GM19043 (cell line): ENCODE measurements at regions not wholly inside any gene's neighbourhood (a gene's known extent, or its start where the extent isn't known, plus 50 kb on each side); places are given as distances from the start of the nearest gene placed in this dataset.
A peak's percentile ranks its signal among the peaks of the same experiment; 100 is the strongest.

Source experiments
- ATAC-seq: cut with Tn5 transposase; IDR thresholded peaks from one replicate; pipeline ENCODE4 v1.9.1; 2021; ENCODE audit warnings: low read depth; ENCODE audit not compliant: unreplicated experiment

DNA sequence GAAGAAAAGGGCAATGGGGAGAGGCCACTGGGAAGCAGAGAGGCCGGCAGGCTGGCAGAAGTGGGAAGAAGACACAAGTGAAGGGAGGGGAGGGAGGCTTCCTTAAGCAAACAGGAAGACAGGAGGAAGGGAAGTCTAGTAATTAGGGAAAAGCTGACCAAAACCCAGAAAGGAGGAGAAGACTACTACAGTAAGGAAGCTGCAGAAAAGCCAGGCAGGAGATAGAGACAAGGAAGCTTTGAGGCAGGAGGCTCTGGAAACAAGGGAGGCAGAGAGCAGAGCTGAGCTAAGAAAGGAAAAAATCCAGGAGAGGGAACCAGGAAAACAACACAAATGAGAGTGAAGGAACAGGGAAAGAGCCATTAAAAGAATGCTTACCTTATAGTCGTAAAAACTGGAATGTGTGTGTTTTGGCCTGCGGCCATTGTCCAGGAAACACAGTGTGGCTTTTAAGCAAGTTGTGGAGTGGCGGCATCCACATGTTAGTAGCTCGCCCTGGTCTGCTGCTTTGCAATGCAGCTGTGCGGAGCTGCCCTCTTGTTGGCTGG, 317.1 kb upstream of the CLINT1 start:
- ATAC-seq: no peak

DNA sequence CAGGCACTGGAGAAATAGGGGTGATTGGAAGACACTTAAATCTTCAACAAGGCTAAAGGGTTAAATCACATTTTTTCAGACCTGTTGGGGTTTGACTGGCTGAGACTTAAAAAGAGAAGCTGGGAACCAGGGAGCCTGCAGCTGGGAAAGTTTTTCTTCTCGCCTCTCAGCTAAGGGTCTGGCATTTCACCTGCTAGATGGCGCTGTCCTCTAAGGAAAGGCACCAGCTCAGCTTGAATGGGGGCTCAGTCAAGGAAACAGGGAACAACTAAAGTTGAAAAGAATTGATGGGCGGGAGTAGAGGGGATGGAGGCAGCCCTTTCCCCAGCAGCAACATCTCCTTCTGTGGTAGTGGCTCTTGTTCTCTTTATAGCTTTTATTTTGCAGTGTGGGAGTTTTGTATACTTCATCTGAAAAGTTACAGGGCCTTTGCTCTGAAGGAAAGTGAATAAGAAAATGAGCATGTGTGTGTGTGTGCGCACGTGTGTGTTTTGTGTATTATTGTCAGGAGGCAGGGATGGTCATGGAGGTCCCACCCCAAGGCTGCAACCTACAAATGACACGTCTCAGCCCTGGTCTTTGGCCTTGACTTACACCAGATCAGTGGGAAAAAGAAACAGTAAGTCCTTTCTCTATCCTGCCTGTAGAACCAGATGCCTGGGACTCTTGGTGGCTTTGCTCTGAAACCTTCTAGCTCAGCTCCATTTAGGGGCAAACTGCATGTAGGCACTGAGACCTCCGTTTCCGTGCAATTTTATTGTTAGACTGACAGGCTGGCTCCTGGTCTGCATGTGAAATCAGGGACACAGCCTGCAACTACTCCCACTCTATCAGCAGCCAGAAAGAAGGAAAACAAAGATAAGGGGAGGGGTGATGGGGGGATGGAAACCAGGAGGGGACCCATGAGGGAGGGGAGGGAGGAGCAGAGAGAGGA, 316.2 kb upstream of the CLINT1 start:
- ATAC-seq: peak; percentile 74

DNA sequence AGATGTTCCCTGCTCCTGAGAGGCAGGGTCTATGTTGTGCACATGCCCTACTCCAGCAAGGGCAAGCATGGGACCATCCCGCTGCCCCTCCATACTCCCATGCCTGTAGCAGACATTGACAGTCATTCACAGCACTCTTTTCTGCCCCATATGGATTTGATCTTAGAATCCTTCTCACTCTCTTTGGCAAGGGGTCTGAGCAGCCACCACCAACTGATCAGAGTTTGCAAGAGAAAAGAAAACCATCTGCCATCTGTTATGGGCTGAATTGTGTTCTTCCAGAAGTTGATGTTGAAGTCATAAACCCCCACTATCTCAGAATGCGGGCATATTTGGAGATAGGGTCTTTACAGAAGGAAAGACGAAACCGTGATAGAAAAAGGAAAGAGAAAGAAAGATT, 315.1 kb upstream of the CLINT1 start:
- ATAC-seq: no peak

DNA sequence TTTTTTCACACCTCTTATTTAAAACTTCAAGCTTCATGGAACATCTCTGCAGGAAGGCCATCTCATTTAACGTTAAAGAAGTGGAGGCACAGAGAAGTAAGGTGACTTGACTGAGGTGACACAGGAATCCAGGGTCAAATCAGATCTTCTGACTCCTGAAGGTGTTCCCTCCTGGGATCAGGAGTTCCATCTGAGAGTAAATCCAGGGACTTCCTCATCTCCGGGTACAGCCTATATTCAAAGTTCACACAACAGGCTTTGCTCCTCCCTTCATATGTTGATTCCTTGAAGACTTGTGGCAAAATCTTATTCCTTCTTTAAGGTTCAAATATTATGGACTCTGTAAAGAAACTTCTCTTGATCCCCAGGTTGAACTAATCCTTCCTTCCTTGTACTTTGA, 313.1 kb upstream of the CLINT1 start:
- ATAC-seq: no peak

DNA sequence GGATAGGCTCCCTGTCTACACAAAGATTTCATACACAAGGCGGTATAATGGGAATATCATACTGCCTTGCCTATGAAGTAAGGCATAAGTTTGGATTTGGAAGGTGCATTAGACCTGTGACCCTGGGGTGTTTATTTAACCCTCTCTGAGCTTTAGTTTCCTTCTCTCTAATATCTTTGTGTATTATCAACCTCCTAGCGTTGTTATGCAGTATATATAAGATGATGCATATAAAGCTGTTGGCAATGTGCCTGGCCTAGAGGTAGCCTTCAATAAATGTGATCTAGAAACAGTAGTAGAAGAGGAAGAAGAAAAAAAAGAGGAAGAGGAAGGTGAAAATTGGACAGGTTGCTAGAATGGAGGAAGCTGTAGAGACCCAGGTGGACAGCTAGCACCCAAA, 311.6 kb upstream of the CLINT1 start:
- ATAC-seq: no peak

DNA sequence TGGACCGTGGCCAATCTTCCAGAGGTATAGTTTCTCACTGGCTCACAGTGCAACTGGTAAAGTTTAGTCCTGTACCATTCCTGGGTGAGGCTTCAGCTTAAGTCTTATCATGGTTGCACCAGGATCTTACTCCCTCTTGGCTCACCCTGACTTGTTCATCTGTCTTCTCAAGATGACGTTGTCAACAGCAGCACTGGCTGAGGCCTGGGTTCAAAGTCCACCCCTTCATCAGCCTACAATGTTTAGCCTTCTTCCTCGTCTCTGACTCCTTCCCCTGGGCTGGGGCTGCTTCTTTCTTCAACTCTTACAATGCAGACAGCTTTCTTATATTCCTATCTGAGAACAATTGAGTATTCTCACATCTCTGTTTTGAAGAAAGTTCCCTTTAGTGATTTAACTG, 311.1 kb upstream of the CLINT1 start:
- ATAC-seq: no peak

DNA sequence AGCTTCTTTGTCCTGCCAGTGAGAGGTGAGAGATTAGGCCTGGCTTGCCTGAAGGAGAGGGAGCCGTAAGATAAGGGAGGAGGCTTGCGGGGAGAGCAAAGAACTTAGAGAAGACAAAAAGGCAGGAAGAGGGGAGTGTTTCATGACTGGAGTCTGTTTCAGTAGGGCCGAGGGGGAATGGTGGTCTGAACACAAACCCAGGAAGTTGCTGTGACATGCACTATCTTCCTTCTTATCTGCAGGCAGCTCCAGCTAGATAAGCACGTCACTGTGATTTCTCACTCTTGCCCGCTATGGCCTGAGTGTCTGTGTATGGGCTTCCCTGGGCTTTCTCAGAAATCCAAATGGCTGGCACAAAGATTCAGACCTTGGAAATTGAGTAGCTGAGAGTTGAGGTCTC, 307.5 kb upstream of the CLINT1 start:
- ATAC-seq: no peak

DNA sequence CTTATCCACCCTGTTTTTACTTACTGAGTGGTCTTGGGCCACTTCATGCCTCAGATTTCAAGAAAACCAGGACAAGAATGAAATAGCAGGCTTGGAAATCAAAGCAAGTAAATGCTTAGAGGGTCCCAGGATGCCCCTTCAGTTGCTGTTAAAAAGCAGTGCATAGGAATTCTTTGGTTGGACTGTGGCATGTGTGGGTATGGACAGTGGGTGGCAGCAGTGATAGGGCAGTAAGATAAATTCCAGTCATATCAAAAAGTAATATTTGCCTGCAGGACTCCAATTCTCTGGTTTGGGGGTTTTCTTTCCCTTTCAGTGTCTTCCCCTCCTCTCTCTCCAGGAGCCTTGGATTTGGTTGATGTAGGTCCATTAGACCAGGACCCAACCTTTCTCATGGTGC, 306.7 kb upstream of the CLINT1 start:
- ATAC-seq: no peak

DNA sequence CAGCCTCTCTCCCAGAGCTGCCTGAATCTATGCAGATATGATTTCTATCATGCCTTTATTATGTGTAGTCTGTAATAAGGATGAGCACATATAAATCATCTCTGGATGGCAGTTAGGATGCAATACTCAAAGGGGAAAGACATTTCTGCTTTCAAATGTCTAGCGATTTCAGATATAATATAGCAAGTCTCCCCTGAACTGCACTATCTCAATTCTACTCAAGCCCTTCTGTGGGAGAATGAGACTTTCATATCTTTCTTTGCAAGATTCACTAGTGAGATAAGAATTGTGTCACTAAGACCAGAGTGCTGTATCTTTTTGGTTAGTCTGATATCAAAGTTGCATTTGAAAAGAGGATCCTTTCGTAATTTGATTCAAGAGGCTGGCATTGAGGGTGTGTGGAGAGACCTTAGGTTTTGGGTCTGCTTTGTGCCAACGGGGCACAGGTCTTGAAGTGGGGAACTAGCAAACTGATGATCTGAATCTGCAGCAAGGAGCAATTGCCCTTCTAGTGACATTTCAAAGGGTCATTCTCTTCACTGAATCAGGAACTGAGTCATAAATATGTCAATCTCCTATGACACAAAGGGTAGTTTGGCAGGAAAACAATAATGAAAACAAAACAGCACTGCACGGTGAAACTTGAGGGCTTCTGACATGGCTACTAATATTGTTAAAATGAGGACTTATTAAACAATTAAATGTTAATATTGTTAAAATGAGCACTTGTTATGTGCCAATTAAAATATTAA, 305.5 kb upstream of the CLINT1 start:
- no peak for ATAC-seq

DNA sequence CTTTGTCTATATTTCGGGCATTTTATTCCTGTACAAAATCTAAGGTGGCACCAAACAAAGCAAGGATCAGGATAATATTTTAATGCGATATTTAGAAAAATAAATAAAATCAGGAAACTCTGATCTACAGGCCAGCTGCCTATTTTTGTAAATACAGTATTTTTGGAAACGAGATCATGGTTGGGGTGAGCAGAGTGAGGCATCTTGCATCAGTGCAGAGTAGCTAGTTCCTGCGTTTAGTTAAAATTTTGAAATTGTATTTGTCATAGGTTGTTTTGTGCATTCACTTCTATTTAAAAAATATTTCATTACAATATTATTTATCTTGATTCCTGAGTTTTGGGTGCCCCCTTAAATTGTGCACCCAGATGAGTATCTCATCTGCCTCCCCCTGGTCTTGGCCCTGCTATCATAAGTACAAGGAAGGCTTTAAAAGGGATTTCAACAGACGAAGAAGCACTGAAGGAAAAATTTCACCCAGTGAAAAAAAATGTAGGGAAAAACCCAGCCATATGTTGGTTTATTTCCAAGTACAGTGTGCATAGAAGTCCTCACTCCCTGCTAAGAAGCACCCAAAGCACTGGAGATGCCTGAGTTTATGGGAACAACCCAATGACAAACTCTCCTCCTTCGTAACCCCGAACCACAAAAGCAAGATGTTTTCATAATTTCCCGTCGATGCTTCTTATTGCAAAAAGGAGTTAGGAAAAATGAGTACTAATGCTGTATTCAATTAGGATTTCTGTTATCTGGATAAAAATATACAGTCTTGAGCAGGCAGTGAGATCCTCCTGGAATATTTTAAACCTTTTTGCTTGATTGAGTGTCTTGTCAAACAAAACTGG, 304.7 kb upstream of the CLINT1 start:
- no peak for ATAC-seq

DNA sequence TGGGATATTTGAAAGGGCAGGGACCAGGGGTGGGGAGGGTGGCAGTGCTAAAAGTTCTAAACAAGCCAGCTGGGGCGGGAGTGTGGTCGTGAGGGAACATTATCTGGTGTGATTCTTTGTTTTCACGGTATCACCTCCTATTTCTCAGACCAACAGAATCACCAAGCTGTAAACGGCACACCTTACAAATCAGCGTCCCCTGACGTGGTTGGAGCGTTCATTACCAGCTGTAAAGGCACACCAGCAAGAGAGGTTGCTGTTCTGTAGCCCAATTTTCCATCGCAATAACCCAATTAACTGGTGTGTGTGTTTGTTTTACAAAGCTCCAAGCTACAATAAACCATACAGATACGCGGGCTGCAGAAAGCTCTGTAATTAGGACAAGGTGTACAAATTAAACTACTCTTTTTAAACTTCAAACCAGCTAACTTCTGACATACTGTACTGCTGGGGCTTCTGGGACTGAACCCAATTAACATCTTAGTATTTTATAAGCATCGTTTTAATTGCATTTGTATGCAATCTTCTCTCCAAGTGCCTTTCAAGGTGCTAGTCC, 303.6 kb upstream of the CLINT1 start:
- ATAC-seq: no peak

DNA sequence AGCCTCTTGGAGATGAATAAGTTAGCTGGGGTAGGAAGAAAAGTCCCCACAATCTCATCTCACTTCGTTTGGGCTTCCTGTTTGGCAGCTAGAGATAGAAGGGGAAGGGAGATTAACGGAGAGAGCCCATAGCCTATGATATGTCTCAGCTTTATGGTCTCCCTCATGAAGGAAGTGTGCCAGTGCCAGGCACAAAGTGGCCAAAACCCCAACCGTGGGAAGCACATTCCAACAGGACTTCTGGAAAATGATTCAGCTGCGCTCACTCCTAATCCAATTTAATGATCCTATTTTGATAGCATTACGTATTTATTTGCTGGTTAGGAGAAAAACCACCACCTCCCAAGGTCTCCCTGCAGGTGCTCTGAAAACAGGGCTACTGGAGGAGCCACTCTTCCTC, 303.1 kb upstream of the CLINT1 start:
- ATAC-seq: no peak

DNA sequence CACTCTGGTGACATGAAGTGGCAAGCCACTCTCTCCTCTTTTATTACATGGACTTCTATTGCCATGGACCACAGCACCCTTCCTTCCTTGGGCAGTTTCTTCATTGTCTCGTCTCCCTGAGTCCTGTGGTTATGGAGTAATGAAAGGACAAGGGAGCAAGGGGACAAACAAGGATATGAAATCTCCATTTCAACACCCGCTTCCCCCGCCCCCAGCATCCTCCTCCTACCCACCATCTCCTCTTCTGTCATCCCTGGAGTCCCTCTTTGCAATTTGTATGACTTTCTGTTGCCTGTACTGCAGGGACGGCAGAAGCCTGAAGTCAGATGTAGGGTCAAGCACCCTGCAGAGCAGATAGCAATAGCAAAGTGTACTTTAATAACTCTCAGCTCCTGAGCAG, 300.7 kb upstream of the CLINT1 start:
- no peak for ATAC-seq

DNA sequence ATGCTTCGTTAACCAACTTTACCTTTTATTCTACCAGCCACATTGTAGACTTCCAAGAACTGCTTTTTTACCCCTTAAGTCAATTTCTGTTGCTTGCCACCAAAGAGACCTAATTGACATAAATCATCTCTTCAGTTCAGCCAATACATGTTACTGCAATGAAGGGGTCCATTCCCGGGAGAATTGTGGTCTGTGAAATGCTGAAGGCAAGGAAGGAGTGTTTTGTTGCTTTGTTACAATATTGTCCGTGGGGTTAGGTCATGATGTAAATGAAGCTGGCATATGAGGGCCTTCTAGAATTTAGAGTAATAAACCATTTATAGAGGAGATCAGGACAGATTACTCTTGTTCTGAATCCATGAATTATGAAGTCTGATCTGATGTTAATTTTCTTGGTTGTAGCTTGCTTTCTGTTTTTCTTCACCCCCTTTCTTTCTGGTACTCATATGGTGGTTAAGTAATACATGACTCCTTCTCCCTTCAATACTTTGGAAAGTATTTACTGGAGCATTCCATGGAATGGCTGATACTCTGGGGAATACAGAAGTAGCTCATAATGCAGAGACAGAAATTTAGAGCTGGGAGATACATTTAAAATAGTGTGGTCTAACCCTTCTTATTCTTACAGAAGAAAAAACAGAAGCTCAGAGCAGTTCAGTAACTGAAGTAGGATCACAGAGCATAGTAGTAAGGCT, 297.0 kb upstream of the CLINT1 start:
- no peak for ATAC-seq

DNA sequence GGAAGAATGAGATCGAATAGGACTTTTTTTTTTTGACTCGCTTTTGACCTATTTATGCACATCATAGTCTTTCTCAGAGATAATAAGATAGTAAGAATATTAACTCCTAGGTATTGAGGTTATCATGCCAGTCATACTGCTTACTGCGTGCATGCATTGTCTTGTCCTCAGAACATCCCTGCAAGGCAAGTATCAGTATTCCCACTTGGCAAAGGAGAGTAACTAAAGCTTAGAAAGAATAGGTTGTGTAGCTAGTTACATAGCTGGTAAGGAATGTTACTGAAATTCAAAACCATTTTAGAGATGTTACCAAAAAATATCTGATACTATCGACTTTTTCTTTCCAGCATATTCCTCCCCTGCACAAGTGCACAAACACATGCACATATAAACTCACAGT, 296.1 kb upstream of the CLINT1 start:
- ATAC-seq: no peak

DNA sequence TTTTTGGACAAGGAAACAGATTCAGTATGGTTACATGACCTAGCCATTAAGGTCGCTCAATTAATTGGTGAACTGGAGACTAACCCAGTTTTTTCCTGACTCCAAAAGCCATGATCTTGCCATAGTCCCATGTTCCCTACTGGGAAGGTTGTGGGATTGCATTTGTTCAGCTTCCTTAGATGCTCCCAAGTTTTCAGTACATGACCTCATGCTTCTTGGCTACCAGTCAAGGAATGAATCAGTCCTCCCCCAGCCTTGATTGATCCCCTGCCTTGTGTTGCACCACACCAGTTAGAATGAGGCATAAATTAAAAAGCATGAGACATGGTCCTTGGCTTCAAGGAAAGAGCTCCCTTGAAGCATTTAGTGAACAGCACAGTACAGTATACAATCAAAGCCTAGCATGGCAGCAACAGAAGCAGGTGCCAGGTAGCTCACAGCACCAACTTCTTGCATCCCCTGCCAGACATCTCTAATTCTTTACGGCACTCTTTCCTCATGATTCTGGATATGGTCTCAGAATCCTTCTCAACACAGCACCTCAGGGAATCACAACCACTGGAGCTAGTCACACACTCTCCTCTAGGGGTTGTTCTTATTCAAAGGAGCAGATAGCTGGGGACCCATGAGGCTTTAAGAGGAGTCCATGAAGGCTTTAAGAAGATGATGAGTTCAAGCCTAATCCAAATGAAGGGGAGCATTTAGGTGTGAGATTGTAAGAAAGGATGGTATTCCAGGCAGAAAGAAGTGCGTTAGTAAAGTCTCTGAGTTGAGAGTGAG, 295.5 kb upstream of the CLINT1 start:
- no peak for ATAC-seq

DNA sequence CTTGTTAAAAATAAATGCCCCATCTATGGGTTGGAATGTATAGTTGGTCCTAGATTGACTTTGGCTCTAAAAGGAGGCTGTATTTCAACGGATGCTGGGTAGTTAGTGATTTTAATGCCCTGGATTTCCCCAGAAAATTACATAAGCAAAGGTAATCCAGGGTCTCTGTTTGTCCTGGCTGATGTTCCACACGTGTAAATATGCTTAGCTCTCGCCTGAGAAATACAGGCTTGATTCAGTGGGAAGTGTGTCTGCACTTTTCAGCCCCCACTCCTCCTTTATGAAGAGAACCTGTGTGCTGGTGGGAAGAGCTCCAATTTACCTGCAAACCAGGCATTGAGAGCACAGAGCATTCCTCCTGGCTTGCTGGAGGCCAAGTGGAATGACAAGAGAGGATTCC, 294.6 kb upstream of the CLINT1 start:
- ATAC-seq: no peak

DNA sequence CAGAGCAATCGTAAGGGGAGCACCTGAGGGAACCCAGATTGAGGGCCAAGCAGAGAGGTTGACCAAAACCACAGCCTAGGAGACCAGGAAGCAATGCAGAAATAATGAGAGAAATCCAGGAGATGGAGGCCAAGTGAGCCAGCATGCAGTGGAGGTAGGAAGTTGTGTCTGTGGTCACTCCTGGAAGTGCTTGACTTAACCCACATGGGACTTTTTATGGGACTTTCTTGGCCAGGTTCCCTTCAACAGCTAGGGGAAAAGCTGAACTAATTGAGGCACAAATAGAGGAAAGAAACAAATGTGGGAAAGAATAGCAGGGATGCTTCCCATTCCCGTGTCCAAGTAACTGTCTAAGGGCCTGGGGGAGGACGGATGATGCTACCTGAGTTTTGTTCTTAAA, 293.2 kb upstream of the CLINT1 start:
- ATAC-seq: no peak

DNA sequence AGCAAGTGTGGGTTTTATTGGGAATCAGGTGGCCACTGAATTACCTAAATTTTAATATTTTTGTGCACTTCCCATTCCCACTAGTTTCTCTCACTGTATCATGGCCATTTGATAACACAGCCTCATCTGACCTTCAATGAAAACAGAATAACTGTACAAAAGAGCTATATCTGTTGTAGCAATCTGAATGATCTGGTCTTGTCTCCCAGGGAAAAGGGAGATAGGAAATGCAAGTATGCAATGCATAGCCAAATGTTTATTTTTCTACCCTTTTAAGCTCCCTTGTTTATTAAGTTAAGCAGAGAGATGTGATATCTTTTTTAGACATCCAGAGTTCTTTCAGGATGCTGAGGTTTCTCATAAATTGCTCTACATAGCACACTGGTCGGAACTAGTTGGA, 288.3 kb upstream of the CLINT1 start:
- no peak for ATAC-seq
